GM12865 (cell line): ENCODE measurements at regions not wholly inside any gene's neighbourhood (a gene's known extent, or its start where the extent isn't known, plus 50 kb on each side); places are given as distances from the start of the nearest gene placed in this dataset.

ENCODE experiments used
- DNase-seq: peaks from one replicate; pipeline ENCODE4 v3.0.0; 2010; ENCODE audit warnings: low read depth
- H3K4me3 ChIP-seq: 2 replicates; pipeline ENCODE4 v1.5.1; 2011; ENCODE audit warnings: mild to moderate bottlenecking, low read depth, low read length, control low read depth
- CTCF ChIP-seq: IDR thresholded peaks from 2 replicates; pipeline ENCODE4 v1.5.1; 2011; ENCODE audit warnings: low read length, control low read depth, low read depth, inconsistent platforms; ENCODE audit not compliant: insufficient read depth; ENCODE audit errors: missing control alignments

DNA sequence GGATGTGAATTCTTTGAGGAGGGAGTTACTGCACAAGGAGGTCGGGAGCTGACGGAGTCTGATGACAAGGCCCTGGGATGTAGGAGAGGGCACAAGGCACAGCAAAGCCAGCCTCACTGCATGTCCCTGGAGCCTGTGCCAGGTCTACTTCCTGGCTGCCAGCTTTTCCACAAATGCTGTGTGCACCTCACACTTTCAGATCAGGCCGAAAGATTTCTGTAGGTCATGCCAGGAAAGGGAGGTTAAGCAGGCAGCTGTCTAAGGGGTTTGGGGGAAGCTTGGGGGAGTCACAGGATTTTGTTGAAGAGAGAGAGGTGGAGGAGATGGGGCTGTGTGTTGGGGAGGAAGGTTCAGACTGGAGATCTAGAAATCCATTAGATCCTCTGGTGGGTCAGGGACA, 792.5 kb downstream of the KCNJ18 start:
- no peak for TF ChIP-seq CTCF

DNA sequence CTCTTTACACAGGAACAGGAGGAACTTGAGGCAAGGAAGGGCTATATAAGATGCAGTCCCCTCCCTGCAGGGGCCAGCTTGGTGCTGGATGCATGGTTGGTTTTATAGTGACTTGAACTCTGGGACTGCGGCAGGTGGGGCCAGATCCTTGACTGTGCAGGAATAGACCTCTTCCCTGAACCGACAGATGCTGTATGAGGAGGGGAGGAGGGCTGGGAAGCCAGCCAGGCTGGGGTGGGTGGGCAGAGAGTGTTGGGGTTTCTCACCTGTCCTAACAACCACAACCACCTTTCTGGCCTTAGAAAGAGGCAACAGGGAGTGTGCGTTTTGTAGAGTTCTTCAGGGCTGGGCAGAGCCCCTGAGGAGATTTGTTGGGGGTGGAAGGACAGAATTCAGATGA, 798.1 kb downstream of the KCNJ18 start:
- no peak for DNase-seq
- H3K4me3 ChIP-seq, result no peak overlapping the region
- no peak for TF ChIP-seq CTCF

More for the DNA sequence above, 792.5 kb downstream of the KCNJ18 start:
- no peak overlapping the region for H3K4me3 ChIP-seq
- DNase-seq, result no peak

DNA sequence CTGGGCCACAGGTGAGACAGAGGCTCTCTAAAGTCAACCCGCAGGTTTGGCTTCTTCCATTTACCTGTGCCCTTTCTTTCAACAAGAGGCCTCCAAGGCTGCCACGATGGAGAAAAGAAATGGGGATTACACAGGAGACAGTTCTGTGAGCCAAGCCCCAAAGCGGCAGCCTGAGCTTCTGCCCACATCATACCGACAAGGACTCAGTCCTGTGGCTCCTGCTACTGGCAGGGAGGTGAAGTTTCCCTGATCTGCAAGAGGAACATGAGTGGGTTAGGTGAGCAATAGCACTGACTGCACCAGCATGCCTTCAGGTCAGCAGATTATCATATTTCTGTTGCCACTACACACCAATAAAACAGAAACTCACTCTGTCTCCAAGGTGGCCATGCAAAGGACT, 800.0 kb downstream of the KCNJ18 start:
- no peak overlapping the region for H3K4me3 ChIP-seq
- TF ChIP-seq CTCF, result no peak
- DNase-seq, result no peak

GRCh38 chr17:22496450-22496849, 804.1 kb downstream of the KCNJ18 start:
- TF ChIP-seq CTCF, result no peak
- no peak overlapping the region for H3K4me3 ChIP-seq
- no peak for DNase-seq

DNA sequence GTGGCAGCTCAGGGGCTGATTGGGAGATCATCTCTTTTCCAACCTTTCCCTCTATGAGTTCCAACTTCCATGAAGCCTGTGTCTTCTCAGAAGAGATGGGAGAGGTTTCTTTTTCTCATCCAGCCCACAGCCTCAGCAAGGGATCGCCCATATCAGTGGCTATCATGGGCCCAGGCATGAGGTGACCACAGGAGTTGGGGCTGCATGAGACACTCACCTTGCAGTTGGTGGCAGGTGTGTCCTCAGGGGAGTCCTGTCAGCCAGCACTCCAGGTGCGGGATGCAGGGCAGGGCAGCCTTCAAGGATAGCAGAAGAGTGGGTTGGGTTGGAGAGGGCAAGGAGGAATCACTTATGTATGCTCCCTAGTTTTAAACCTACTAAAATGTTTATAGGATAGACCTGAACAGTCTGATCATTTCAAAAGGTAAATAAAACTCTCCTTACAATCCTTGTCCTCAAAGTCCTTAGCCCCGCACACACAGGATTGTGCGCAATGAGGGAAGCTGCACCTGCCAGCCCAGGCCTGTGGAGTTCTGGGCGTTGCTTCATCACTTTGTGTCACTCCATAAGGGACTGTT, 811.1 kb downstream of the KCNJ18 start:
- H3K4me3 ChIP-seq, result no peak overlapping the region
- no peak for DNase-seq
- TF ChIP-seq CTCF, result no peak

GRCh38 chr17:22505660-22506059, 813.3 kb downstream of the KCNJ18 start:
- H3K4me3 ChIP-seq, result no peak overlapping the region
- no peak for DNase-seq
- no peak for TF ChIP-seq CTCF

DNA sequence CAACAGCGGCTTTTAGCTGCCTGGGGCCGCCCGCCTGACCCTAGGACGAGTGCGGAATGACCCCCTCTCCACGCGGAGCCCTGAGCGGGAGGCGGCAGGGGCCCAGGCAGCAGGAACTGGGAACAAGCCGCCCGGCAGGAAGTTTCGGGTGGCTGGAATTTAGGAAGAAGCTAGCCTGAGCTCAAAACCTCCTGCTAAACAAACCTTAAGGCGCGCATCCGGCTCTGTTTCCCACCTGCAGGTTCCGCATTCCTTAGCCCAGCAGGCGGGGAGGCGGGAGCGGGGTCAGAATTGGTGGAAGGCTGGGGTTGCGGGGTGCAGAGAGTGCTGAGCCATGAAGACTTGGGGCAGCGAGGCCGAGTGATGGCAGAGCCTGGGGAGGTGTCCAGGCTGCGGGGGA, 813.9 kb downstream of the KCNJ18 start:
- no peak for TF ChIP-seq CTCF
- no peak for DNase-seq
- no peak overlapping the region for H3K4me3 ChIP-seq
